ENCODE measurements at regions not wholly inside any gene's neighbourhood (a gene's known extent, or its start where the extent isn't known, plus 50 kb on each side); places are given as distances from the start of the nearest gene placed in this dataset.

GRCh38 chrX:39299615-39300014, 498.4 kb downstream of the MID1IP1 start:
- no peak overlapping the region for H3K4me3 ChIP-seq (ENCODE audit: low read depth, low read length, poor library complexity, severe bottlenecking)
- no peaks in the 10 kb centered on the region for H4K20me1 ChIP-seq (ENCODE audit: insufficient read depth, low read length)
- H3K27ac ChIP-seq (ENCODE audit: low read depth, low read length, poor library complexity, severe bottlenecking): no peak overlapping the region
- H3K4me2 ChIP-seq (ENCODE audit: low read length): no peak overlapping the region
- H3K36me3 ChIP-seq (ENCODE audit: insufficient read depth, low read length): no peaks in the 10 kb centered on the region
- no peak for TF ChIP-seq EZH2 (IDR thresholded peaks at IDR 0.05; ENCODE audit: borderline replicate concordance, low read length)
- TF ChIP-seq CTCF (IDR thresholded peaks at IDR 0.05; ENCODE audit: low read length): no peak
- no peaks in the 10 kb centered on the region for H3F3A ChIP-seq (ENCODE audit: insufficient read depth, low read length)
- no peaks in the 10 kb centered on the region for H3K79me2 ChIP-seq (ENCODE audit: insufficient read depth, low read length)
- no peaks in the 10 kb centered on the region for H3K27me3 ChIP-seq (ENCODE audit: insufficient read depth, low read length)
- no peaks in the 10 kb centered on the region for H3K9me3 ChIP-seq (ENCODE audit: low read length)
- H2AFZ ChIP-seq (ENCODE audit: low read length): no peak overlapping the region
- H3K9ac ChIP-seq (ENCODE audit: low read length): no peak overlapping the region
- no peaks in the 10 kb centered on the region for H3K9me2 ChIP-seq (ENCODE audit: low read depth, low read length)
- no peaks in the 10 kb centered on the region for H3K4me1 ChIP-seq (ENCODE audit: insufficient read depth, low read length, severe bottlenecking)

- Histone ChIP-seq H3K9me2 (ENCODE audit: low read depth, low read length) (no peaks in the 10 kb centered on the region), H3K27ac (ENCODE audit: low read depth, low read length, poor library complexity, severe bottlenecking) (no peak overlapping the region), H3K36me3 (ENCODE audit: insufficient read depth, low read length) (no peaks in the 10 kb centered on the region), H2AFZ (ENCODE audit: low read length) (no peak overlapping the region), H3K27me3 (ENCODE audit: insufficient read depth, low read length) (no peaks in the 10 kb centered on the region), H3K4me3 (ENCODE audit: low read depth, low read length, poor library complexity, severe bottlenecking) (no peak overlapping the region), H4K20me1 (ENCODE audit: insufficient read depth, low read length) (no peaks in the 10 kb centered on the region), H3K4me2 (ENCODE audit: low read length) (no peak overlapping the region), H3F3A (ENCODE audit: insufficient read depth, low read length) (no peaks in the 10 kb centered on the region), H3K4me1 (ENCODE audit: insufficient read depth, low read length, severe bottlenecking) (no peaks in the 10 kb centered on the region), H3K9me3 (ENCODE audit: low read length) (no peaks in the 10 kb centered on the region), H3K9ac (ENCODE audit: low read length) (no peak overlapping the region), H3K79me2 (ENCODE audit: insufficient read depth, low read length) (no peaks in the 10 kb centered on the region)
- TF ChIP-seq CTCF (IDR thresholded peaks at IDR 0.05; ENCODE audit: low read length) (no peak), EZH2 (IDR thresholded peaks at IDR 0.05; ENCODE audit: borderline replicate concordance, low read length) (no peak)
These were observed 499.8 kb downstream of the MID1IP1 start for GRCh38 chrX:39301036-39301435.

GRCh38 chrX:39302838-39303237, 501.6 kb downstream of the MID1IP1 start:
- H4K20me1 ChIP-seq (ENCODE audit: insufficient read depth, low read length): no peaks in the 10 kb centered on the region
- no peaks in the 10 kb centered on the region for H3K79me2 ChIP-seq (ENCODE audit: insufficient read depth, low read length)
- no peak overlapping the region for H3K9ac ChIP-seq (ENCODE audit: low read length)
- no peaks in the 10 kb centered on the region for H3F3A ChIP-seq (ENCODE audit: insufficient read depth, low read length)
- H3K4me2 ChIP-seq (ENCODE audit: low read length): no peak overlapping the region
- H3K27me3 ChIP-seq (ENCODE audit: insufficient read depth, low read length): no peaks in the 10 kb centered on the region
- no peak overlapping the region for H3K27ac ChIP-seq (ENCODE audit: low read depth, low read length, poor library complexity, severe bottlenecking)
- H3K9me2 ChIP-seq (ENCODE audit: low read depth, low read length): no peaks in the 10 kb centered on the region
- H3K4me3 ChIP-seq (ENCODE audit: low read depth, low read length, poor library complexity, severe bottlenecking): no peak overlapping the region
- no peaks in the 10 kb centered on the region for H3K36me3 ChIP-seq (ENCODE audit: insufficient read depth, low read length)
- H2AFZ ChIP-seq (ENCODE audit: low read length): no peak overlapping the region
- H3K9me3 ChIP-seq (ENCODE audit: low read length): no peaks in the 10 kb centered on the region
- no peaks in the 10 kb centered on the region for H3K4me1 ChIP-seq (ENCODE audit: insufficient read depth, low read length, severe bottlenecking)
- TF ChIP-seq EZH2 (IDR thresholded peaks at IDR 0.05; ENCODE audit: borderline replicate concordance, low read length) (no peak), CTCF (IDR thresholded peaks at IDR 0.05; ENCODE audit: low read length) (no peak)
